ENCODE measurements at regions not wholly inside any gene's neighbourhood (a gene's known extent, or its start where the extent isn't known, plus 50 kb on each side); places are given as distances from the start of the nearest gene placed in this dataset.

DNA sequence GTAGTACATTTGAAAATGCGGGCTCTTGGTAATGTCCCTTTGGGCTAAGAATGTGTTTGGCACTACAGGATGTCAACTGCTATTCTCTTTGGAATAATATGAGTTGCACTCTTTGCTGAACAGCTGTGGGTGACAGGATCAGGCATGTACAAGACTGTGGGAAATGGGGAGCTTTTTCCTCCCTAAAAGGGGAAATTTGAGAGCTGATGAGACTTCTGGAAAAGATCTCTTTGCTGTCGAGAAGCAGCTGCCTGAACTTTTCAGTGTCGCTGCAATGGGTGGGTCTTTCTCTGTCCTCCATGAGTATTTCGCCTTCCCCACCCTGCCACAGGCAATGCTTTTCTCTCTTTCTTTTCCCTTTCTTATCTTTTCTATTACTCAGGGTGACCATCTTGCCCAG is 762.2 kb upstream of the GCFC2 start:
- H4K20me1 ChIP-seq (ENCODE audit: insufficient read depth, low read length), result no peaks in the 10 kb centered on the region
- no peaks in the 10 kb centered on the region for H3K27me3 ChIP-seq (ENCODE audit: insufficient read depth, low read length, poor library complexity)
- no peaks in the 10 kb centered on the region for H3K9me3 ChIP-seq (ENCODE audit: insufficient read depth, low read length, severe bottlenecking)
- no peak for TF ChIP-seq EZH2 (IDR thresholded peaks at IDR 0.05; ENCODE audit: borderline replicate concordance, low read depth, low read length, severe bottlenecking)
- TF ChIP-seq, protein P1, sequence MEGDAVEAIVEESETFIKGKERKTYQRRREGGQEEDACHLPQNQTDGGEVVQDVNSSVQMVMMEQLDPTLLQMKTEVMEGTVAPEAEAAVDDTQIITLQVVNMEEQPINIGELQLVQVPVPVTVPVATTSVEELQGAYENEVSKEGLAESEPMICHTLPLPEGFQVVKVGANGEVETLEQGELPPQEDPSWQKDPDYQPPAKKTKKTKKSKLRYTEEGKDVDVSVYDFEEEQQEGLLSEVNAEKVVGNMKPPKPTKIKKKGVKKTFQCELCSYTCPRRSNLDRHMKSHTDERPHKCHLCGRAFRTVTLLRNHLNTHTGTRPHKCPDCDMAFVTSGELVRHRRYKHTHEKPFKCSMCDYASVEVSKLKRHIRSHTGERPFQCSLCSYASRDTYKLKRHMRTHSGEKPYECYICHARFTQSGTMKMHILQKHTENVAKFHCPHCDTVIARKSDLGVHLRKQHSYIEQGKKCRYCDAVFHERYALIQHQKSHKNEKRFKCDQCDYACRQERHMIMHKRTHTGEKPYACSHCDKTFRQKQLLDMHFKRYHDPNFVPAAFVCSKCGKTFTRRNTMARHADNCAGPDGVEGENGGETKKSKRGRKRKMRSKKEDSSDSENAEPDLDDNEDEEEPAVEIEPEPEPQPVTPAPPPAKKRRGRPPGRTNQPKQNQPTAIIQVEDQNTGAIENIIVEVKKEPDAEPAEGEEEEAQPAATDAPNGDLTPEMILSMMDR (IDR thresholded peaks at IDR 0.05; ENCODE audit: borderline replicate concordance, extremely low read depth, low read length, poor library complexity, severe bottlenecking), result no peak
- DNase-seq (no peak), ATAC-seq (ENCODE audit: insufficient read depth, low read depth) (no peak)
- no peak overlapping the region for H3K9ac ChIP-seq (ENCODE audit: low read depth, low read length)
- H3K4me3 ChIP-seq (ENCODE audit: low read depth in 1 of 2, low read length in 2 of 2), result no peak overlapping the region
- H3K27ac ChIP-seq (ENCODE audit: low read length), result no peak overlapping the region
- no peak overlapping the region for H3K4me2 ChIP-seq (ENCODE audit: insufficient read depth, low read length)
- no peak overlapping the region for H2AFZ ChIP-seq (ENCODE audit: low read depth, low read length)
- no peaks in the 10 kb centered on the region for H3K36me3 ChIP-seq (ENCODE audit: insufficient read depth, low read length)
- no peaks in the 10 kb centered on the region for H3K79me2 ChIP-seq (ENCODE audit: insufficient read depth, low read length)
- H3K4me1 ChIP-seq (ENCODE audit: insufficient read depth, low read length), result no peaks in the 10 kb centered on the region

DNA sequence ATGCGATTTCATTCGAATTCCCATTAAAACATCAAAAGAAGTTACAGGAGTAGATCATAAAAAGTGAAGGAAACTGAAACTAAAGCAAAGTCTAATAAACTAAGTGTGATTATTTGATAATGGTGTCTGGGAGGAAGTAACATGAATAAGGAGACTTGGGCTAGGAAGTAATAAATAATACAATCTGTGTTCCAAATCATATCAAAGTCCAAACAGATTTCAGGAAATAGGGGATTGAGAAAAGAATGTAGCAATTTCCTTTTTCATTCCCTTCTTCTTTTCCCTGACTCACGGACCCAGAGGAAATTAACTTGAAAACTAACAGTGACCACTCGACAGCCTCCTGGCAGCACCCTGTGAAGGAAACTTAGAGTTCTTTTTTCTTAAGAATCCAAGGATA is 758.4 kb upstream of the GCFC2 start:
- Histone ChIP-seq H3K4me2 (ENCODE audit: insufficient read depth, low read length) (no peak overlapping the region), H3K9me3 (ENCODE audit: insufficient read depth, low read length, severe bottlenecking) (no peaks in the 10 kb centered on the region), H3K36me3 (ENCODE audit: insufficient read depth, low read length) (no peaks in the 10 kb centered on the region), H3K27me3 (ENCODE audit: insufficient read depth, low read length, poor library complexity) (no peaks in the 10 kb centered on the region), H3K79me2 (ENCODE audit: insufficient read depth, low read length) (no peaks in the 10 kb centered on the region), H2AFZ (ENCODE audit: low read depth, low read length) (no peak overlapping the region), H3K4me3 (ENCODE audit: low read depth in 1 of 2, low read length in 2 of 2) (no peak overlapping the region), H3K27ac (ENCODE audit: low read length) (no peak overlapping the region), H4K20me1 (ENCODE audit: insufficient read depth, low read length) (no peaks in the 10 kb centered on the region), H3K4me1 (ENCODE audit: insufficient read depth, low read length) (no peaks in the 10 kb centered on the region), H3K9ac (ENCODE audit: low read depth, low read length) (no peak overlapping the region)
- DNase-seq, result no peak
- no peak for ATAC-seq (ENCODE audit: insufficient read depth, low read depth)
- no peak for TF ChIP-seq EZH2 (IDR thresholded peaks at IDR 0.05; ENCODE audit: borderline replicate concordance, low read depth, low read length, severe bottlenecking)
- TF ChIP-seq, protein P1 (IDR thresholded peaks at IDR 0.05; ENCODE audit: borderline replicate concordance, extremely low read depth, low read length, poor library complexity, severe bottlenecking), result no peak

DNA sequence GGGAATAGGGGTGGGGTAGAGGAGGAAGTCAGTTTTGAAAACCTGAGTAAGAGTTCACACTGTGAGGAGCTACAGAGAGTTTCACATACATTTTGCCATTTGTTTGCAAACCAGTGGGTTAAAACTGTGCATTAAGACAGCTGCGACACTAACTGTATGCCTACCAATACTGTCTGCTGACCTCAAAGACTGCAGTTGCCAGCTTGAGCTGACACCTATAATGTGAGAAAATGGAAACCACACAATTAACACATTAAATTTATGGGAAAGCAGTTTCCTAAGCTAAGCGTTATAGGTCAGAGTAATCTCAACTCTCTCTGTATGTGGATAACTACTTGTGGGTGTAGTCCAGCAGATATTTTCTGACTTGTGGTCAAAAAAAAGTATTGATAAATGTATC is 756.6 kb upstream of the GCFC2 start:
- Histone ChIP-seq H3K79me2 (ENCODE audit: insufficient read depth, low read length) (no peaks in the 10 kb centered on the region), H2AFZ (ENCODE audit: low read depth, low read length) (no peak overlapping the region), H3K9ac (ENCODE audit: low read depth, low read length) (no peak overlapping the region), H3K36me3 (ENCODE audit: insufficient read depth, low read length) (no peaks in the 10 kb centered on the region), H3K9me3 (ENCODE audit: insufficient read depth, low read length, severe bottlenecking) (no peaks in the 10 kb centered on the region), H3K4me2 (ENCODE audit: insufficient read depth, low read length) (no peak overlapping the region), H3K27ac (ENCODE audit: low read length) (no peak overlapping the region), H3K27me3 (ENCODE audit: insufficient read depth, low read length, poor library complexity) (no peaks in the 10 kb centered on the region), H3K4me3 (ENCODE audit: low read depth in 1 of 2, low read length in 2 of 2) (no peak overlapping the region), H4K20me1 (ENCODE audit: insufficient read depth, low read length) (no peaks in the 10 kb centered on the region), H3K4me1 (ENCODE audit: insufficient read depth, low read length) (no peaks in the 10 kb centered on the region)
- ATAC-seq (ENCODE audit: insufficient read depth, low read depth) (no peak), DNase-seq (no peak)
- no peak for TF ChIP-seq EZH2 (IDR thresholded peaks at IDR 0.05; ENCODE audit: borderline replicate concordance, low read depth, low read length, severe bottlenecking)
- TF ChIP-seq, protein P1 (IDR thresholded peaks at IDR 0.05; ENCODE audit: borderline replicate concordance, extremely low read depth, low read length, poor library complexity, severe bottlenecking), result no peak

DNA sequence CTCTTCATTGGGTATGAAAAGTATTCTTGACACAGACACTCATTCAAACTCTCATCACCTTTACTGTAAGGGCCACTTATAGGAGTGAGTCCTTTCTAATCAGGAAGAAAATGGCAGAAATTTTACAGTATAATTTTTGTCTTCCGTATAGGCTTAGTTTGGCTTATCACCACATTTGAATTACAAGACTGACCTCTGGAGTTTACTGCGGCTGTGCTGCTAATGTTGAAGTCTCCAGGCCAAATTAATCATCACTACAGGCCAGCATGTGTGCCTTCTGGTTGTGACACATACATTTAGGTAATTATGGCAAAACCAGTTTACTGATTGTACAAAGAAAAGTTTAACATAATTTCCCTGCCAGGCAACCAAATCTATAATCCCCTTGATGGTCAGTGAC is 753.6 kb upstream of the GCFC2 start:
- no peaks in the 10 kb centered on the region for H3K36me3 ChIP-seq (ENCODE audit: insufficient read depth, low read length)
- H3K4me3 ChIP-seq (ENCODE audit: low read depth in 1 of 2, low read length in 2 of 2), result no peak overlapping the region
- no peaks in the 10 kb centered on the region for H3K79me2 ChIP-seq (ENCODE audit: insufficient read depth, low read length)
- no peak overlapping the region for H2AFZ ChIP-seq (ENCODE audit: low read depth, low read length)
- no peaks in the 10 kb centered on the region for H4K20me1 ChIP-seq (ENCODE audit: insufficient read depth, low read length)
- DNase-seq (no peak), ATAC-seq (ENCODE audit: insufficient read depth, low read depth) (no peak)
- no peaks in the 10 kb centered on the region for H3K9me3 ChIP-seq (ENCODE audit: insufficient read depth, low read length, severe bottlenecking)
- H3K4me1 ChIP-seq (ENCODE audit: insufficient read depth, low read length), result no peaks in the 10 kb centered on the region
- no peak overlapping the region for H3K27ac ChIP-seq (ENCODE audit: low read length)
- TF ChIP-seq EZH2 (IDR thresholded peaks at IDR 0.05; ENCODE audit: borderline replicate concordance, low read depth, low read length, severe bottlenecking), result no peak
- TF ChIP-seq, protein P1 (IDR thresholded peaks at IDR 0.05; ENCODE audit: borderline replicate concordance, extremely low read depth, low read length, poor library complexity, severe bottlenecking), result no peak
- no peak overlapping the region for H3K9ac ChIP-seq (ENCODE audit: low read depth, low read length)
- no peaks in the 10 kb centered on the region for H3K27me3 ChIP-seq (ENCODE audit: insufficient read depth, low read length, poor library complexity)
- no peak overlapping the region for H3K4me2 ChIP-seq (ENCODE audit: insufficient read depth, low read length)
